ENCODE measurements at regions not wholly inside any gene's neighbourhood (a gene's known extent, or its start where the extent isn't known, plus 50 kb on each side); places are given as distances from the start of the nearest gene placed in this dataset.
A peak's percentile ranks its signal among the peaks of the same experiment; 100 is the strongest.

- intact Hi-C loops (cut with DNase I; ENCODE audit: low total_unique reads), result no loop called here
- H3K4me1 ChIP-seq, result peaks cover 0 to 11% (median 0%) of the 10 kb centered on the region in 6 donors
- peak; percentile 9 for DNase-seq
- H3K9me3 ChIP-seq, result no peaks in the 10 kb centered on the region
- no peak for TF ChIP-seq CTCF (IDR thresholded peaks at IDR 0.05 in 8 of 11, conservative IDR thresholded peaks at IDR 0.05 in 3 of 11)
- no peak overlapping the region for H3K27ac ChIP-seq
- WGBS, 5 donors, result 77 to 84% (median 80%) methylated on average over 8 of the region's 8 CpGs
- no peak overlapping the region for H3K4me3 ChIP-seq
- peaks cover 0 to 11% (median 0%) of the 10 kb centered on the region in 7 donors for H3K27me3 ChIP-seq (replicated peaks in 1 of 7)
- no peaks in the 10 kb centered on the region for H3K36me3 ChIP-seq
Measured at GRCh38 chr3:127477396-127477795, 113.1 kb downstream of the TPRA1 start.

- intact Hi-C loops (cut with DNase I; ENCODE audit: low total_unique reads), result no loop called here
- Histone ChIP-seq H3K4me3 (no peak overlapping the region), H3K4me1 (peaks cover 0 to 11% (median 0%) of the 10 kb centered on the region in 6 donors), H3K36me3 (no peaks in the 10 kb centered on the region), H3K9me3 (no peaks in the 10 kb centered on the region), H3K27ac (no peak overlapping the region), H3K27me3 (replicated peaks in 1 of 7) (peaks cover 0 to 11% (median 0%) of the 10 kb centered on the region in 7 donors)
- WGBS, 5 donors, result 78 to 89% (median 82%) methylated on average over 12 of the region's 12 CpGs
- DNase-seq, result peak; percentile 19
- TF ChIP-seq POLR2AphosphoS5 (IDR thresholded peaks at IDR 0.05) (no peak), CTCF (IDR thresholded peaks at IDR 0.05 in 8 of 11, conservative IDR thresholded peaks at IDR 0.05 in 3 of 11) (no peak), POLR2A (IDR thresholded peaks at IDR 0.05) (no peak)
Measured at GRCh38 chr3:127476936-127477335, 113.6 kb downstream of the TPRA1 start.

- Histone ChIP-seq H3K4me1 (peaks cover 0 to 11% (median 0%) of the 10 kb centered on the region in 6 donors), H3K36me3 (no peaks in the 10 kb centered on the region), H3K27ac (no peak overlapping the region), H3K27me3 (replicated peaks in 1 of 7) (peaks cover 0 to 11% (median 0%) of the 10 kb centered on the region in 7 donors), H3K4me3 (no peak overlapping the region), H3K9me3 (no peaks in the 10 kb centered on the region)
- intact Hi-C loops (cut with DNase I; ENCODE audit: low total_unique reads), result no loop called here
- WGBS, 5 donors, result 81 to 91% (median 85%) methylated on average over 6 of the region's 6 CpGs
- peak; percentile 9 for DNase-seq
- TF ChIP-seq CTCF (IDR thresholded peaks at IDR 0.05 in 8 of 11, conservative IDR thresholded peaks at IDR 0.05 in 3 of 11), result no peak
- TF ChIP-seq POLR2A (IDR thresholded peaks at IDR 0.05), result no peak
- TF ChIP-seq POLR2AphosphoS5 (IDR thresholded peaks at IDR 0.05), result no peak
Measured at GRCh38 chr3:127475975-127476705, 114.4 kb downstream of the TPRA1 start.

- no peaks in the 10 kb centered on the region for H3K9me3 ChIP-seq
- no peaks in the 10 kb centered on the region for H3K36me3 ChIP-seq
- H3K4me1 ChIP-seq, result peaks cover 0 to 6% (median 0%) of the 10 kb centered on the region in 6 donors
- H3K27ac ChIP-seq, result no peak overlapping the region
- TF ChIP-seq POLR2A (IDR thresholded peaks at IDR 0.05), result no peak
- no peak for TF ChIP-seq CTCF (IDR thresholded peaks at IDR 0.05 in 8 of 11, conservative IDR thresholded peaks at IDR 0.05 in 3 of 11)
- TF ChIP-seq POLR2AphosphoS5 (IDR thresholded peaks at IDR 0.05), result no peak
- H3K4me3 ChIP-seq, result no peak overlapping the region
- WGBS, 5 donors, result 72 to 81% (median 78%) methylated on average over 7 of the region's 7 CpGs
- DNase-seq, result no peak
- intact Hi-C loops (cut with DNase I; ENCODE audit: low total_unique reads), result no loop called here
- H3K27me3 ChIP-seq (replicated peaks in 1 of 7), result peaks cover 0 to 11% (median 0%) of the 10 kb centered on the region in 7 donors
Measured at GRCh38 chr3:127475391-127475790, 115.1 kb downstream of the TPRA1 start.
